NCI-H2029 treated with DMSO at 0.1 percent for 48 hours (cell line): ENCODE measurements at regions not wholly inside any gene's neighbourhood (a gene's known extent, or its start where the extent isn't known, plus 50 kb on each side); places are given as distances from the start of the nearest gene placed in this dataset.

Experiments used
- DNase-seq: peaks from one replicate; lab custom pipeline; 2025; lab: John Stamatoyannopoulos, UW

DNA sequence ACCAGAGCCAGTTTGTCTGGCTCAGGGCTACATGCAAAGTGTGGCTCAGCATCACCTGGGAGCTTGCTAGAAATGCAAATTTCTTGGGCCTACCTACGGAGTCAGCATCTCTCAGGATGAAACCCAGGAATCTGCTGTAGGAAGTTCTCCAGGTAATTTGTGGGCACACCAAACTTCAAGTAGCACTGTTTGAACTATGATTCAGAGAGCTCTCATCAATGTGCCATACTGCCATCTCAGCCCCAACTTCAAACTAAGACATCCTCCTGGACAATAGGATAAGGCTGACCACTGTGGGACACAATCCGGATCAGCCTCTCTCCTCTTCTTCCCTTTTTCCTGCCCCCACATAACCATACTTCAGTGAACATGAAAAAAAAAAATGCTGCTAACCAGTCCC is 374.5 kb downstream of the METTL15 start:
- no peak for DNase-seq

DNA sequence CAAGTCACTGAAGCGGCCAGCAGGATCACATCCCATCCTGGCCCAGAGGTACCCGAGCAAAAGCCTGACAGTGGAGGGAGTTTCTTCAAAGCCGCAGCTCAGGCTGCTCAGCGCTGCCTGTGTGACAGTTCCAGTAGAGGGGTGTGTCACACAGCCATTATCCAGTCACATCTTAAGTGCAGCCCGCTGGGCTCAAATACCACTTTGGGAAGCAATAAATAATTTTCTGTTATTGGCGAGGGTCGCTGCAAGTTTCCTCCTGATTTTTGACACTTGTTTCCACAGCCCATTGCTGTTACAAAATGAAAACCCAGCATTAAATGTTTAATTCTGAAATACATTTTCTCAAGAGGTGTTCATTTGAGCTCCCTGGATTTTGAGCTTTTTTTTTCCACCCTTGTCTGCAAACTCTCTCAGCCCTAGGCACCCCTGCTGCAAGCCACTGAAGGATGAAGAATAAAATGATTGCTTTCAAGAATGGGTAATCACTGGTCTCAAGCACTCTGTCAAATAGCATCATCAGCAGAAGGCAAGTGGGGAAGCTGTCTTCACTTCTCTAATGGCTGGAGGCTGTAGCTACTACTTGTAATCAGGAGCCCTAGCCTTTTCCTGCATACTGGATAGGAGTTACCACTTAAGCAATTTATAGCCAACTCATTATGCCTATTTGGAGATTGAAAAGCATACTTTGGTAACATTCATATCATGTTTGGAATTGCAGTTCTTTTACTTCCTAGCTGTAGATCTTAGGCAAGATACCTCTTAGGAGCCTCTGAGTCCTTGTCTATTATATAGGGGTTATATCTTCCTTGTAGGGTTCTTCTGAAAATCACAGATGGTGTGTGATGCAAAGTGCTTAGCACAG is 373.7 kb downstream of the METTL15 start:
- DNase-seq, result no peak

DNA sequence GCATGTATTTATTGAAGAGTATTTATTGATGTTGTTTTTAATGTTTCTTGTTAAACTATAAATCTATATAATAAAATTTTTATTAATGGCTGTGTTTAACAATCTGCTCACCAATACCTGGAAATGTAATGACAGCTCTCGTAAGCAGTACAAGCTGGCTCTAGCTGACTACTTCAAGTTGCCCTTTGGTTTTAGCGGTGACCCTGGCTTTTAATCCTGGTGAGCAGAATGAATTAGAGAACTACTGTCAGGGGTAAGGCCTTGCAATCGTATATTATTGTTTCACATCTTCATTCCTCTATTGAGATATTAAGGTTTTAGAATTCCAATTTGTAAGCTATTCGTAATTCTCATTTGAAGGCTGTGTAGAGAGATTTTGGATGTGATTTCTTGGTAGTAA is 372.2 kb downstream of the METTL15 start:
- no peak for DNase-seq

DNA sequence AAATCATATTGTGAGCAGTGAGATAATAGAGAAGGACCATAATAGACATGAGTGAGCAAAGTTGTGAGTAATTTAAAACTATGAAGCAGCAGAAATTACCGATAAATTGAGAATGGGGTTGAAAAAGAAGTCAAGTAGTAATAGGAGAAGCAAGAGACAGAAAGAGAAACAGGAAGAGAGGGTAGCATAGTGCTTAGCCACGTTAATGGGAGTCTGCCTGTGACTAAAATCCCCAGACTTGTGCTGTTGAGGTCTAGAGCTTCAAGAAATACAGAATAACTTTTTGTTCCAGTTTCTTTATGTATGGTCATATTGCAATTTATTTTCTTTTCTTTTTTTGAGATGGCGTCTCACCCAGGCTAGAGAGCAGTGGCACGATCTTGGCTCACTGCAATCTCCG is 368.7 kb downstream of the METTL15 start:
- no peak for DNase-seq

DNA sequence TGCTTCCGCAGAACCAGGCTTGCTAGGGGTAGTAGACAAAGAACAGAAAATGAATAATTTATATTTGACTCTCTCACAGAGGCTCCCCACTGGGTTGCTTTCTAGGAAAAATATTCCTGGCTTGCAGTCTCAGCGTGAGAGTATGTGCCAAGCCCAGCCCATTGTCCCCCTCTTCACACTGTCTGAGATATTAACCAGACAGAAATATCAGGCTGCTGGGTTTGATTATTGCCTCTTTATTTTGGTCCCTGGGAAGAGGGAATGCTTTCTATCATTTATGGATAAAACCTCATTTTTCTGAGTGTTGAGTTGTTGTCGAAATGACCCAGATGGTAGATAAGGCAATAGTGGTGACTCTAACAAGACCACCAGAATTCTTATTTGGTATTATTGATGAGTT is 367.9 kb downstream of the METTL15 start:
- no peak for DNase-seq

DNA sequence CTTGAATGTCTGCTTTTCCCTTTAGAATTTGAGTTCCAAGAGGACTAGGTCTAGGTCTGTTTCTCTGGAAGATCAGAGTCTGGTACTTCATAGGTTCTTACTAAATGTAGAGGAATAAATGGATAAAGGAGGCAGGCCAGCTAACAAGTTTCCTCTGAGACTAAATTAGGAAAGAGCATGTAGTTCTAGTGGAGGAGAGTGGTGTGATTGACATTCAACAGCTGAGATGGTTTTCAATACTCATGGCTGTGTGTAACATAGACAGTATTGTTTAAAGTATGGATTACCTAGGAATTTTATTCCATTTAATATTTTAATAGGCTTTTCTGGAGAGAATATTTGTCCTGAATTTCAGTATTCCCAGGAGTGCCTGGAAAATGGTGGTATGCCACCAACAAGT is 364.7 kb downstream of the METTL15 start:
- no peak for DNase-seq

DNA sequence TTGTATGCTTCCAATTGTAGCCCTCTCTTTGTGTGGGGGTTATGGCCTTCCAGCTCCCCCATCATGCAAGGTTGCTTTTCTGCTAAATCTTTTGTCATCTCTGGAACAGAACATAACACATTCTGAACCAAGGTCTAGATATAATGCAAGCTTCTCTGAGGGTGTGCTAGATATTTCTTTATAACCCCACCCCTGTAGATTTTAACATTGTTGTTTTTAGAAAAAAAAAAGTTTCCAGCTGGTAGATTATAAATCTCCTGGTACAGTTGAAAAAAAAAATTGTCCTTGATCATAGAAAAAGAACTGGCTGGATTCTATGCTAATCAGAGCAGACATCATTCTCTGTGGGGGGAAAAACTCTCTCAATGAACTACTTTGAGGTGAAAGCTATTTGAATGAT is 363.3 kb downstream of the METTL15 start:
- no peak for DNase-seq

DNA sequence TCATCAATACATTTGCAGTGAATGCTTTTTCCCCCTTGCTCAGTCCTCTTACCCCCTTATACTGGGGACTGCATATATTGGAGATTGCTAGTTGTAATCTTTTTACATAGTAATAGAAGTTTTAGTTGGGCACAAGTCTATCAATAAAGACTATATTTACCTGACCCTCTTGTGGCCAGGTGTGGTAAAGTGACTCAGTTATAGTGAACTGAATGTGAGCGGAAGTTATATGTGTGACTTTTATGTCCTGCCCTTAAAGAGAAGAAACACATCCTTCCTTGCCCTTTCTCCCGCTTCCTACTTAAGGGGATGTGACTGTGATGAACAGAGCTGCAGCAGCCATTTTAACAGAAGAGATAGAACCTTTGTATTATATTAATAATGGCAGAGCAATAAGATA is 362.0 kb downstream of the METTL15 start:
- DNase-seq, result no peak

DNA sequence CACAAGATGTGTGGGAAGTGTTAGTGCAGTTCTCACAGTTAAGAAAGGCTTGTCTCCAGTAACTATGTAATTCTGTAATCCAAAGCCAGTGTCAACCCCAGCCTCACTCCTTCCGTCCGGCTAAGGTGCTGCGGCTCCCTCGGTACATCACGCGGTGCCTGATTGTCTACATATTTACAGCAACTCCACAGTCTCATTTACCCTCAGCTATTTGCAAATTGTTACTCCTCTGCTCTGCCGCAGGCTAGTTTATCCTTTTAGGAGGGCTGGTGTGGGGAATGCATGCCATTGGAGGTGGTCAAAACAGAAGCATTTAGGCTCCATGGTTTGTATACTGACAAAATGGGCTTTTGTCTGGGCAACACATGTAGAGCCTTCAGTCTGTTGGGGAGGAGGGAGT is 358.3 kb downstream of the METTL15 start:
- DNase-seq, result no peak

DNA sequence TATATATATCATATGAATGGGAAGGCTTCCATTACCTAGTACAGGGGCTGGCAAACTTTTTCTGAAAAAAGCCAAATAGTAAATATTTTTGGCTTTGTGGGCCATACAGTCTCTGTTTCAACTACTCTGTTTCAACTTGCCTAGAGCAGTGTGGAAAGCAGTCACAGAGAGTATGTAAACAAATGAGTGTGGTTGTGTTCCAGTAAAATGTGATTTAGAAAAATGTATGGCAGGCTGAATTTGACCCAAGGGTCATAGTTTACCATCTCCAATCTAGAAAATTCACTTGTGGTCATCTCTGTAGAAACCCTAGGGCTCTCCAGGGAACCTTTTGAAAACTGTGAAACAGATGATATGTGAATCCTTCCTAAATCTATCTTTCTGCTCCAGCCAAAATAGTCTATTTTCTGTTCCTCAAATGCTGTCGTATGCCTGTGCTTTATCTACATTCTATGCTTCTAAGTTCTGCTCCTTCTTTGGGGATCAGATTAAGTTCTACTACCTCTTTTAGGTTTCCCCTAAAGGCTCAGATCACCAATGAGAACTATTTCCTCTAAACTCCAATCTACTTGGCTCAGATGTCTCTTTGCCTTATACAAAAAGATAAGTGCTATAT is 356.2 kb downstream of the METTL15 start:
- no peak for DNase-seq

DNA sequence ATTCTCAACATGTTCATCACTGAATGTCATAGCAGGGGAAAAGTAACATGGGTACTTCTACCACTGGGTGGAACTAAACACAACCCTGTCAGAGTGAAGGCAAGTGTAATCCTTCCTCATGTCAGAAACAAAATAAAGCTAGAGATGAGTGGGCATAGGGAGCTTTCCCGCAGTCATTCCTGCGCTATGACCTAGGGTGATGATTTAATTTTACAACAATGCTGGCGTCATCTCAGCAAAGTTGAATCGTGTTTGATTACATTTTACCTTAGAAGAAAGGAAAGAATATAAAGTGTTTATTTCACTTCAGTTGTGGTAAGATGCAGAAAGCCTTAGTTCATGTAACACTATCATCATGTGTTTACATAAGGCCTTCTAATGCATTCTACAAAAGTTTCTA is 355.6 kb downstream of the METTL15 start:
- no peak for DNase-seq

DNA sequence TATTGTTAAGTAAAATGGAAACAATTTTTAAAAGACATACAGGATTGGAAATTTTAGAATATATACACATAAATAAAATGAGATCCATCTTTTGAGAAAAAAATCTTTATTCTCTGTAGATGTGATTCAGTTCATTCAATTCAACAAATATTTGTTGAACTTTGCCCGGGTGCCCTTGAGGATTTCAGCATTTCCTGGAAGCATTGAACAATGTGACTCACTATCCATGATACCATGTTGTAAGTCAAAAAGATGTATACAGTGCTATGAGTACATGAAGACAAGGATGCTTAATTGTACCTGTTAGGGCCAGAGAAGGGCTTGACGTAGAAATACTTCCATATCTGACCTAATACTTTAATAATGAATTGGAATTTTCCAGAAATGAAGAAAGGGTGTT is 353.7 kb downstream of the METTL15 start:
- DNase-seq, result no peak

DNA sequence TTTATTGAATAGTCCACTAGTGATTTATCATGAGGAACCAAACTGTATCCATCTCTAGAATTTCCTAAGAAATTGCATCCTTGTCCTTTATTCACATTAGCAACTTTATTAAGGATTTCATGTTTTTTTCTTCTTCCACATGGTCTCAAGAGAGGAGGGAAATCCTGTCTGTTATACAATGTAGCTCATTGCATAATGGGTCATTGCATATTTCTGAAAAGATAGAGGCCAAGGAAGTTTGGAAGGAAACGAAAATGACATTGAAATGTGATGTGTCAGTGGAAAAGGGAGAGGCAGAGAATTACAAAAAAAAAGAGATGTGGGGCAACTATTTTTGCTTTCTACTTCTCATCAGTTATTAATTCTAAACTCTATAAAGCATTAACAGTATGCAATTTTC is 353.1 kb downstream of the METTL15 start:
- DNase-seq, result no peak

DNA sequence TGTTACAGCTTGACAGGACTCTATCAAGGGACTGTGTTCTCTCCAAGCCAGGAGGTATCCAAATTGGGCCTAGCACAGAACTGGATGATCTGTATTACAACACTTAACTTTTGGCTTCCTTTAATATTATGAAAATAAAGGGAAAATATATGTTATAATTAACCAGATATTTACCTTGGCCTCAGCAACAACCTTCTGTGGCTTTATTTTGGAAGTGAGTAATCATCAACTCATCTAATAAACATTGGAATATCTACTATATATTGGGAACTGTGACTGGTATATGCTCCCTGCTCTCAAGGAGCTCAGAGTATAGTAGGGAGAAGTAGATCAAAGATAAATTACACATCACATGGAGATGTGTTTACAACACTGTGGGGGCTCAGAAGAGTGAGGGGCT is 352.2 kb downstream of the METTL15 start:
- no peak for DNase-seq

DNA sequence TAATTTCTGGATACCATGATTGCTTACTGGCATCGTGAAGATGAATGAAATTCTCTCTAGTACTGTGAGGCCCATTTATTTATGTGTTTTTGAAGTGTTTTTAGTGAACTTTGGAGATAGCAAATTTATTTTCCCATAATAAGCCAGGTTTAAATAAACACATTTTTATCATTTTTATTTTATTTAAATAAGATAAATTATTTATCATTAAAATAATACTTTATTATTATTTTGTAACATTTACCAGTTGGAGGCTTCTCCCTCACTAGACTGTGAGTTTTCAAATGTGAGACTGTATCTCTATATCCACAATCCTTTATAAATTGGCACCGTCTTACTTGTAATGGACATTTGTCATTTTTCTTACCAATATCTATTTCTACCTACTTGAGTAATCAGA is 351.7 kb downstream of the METTL15 start:
- no peak for DNase-seq

DNA sequence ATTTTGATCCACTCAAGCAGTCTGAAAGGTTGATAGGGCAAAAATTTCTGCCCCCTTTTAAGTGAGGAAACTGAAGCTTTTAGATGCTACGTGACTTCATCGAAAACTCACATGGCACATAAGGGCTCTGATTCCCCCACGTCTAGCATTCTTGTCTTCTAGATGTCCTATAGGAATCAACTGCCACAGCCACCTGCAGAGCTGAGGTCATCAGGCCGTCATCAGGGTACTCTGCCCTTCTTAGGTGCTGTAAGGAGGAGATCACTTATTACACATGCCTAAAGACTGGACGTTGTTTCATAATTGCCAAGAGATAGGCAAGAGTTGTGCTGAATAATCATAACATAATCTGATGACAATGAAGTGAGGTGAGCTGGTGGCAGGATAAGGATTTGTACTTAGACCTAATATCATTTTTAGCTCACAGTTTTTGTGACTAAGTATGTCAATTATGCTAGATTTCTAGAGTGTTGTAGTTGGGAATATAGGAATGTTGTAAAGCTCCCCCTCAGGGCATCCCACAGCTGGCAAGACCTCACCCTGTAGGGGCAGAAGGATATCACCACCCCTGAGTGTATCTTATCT is 349.4 kb downstream of the METTL15 start:
- no peak for DNase-seq

DNA sequence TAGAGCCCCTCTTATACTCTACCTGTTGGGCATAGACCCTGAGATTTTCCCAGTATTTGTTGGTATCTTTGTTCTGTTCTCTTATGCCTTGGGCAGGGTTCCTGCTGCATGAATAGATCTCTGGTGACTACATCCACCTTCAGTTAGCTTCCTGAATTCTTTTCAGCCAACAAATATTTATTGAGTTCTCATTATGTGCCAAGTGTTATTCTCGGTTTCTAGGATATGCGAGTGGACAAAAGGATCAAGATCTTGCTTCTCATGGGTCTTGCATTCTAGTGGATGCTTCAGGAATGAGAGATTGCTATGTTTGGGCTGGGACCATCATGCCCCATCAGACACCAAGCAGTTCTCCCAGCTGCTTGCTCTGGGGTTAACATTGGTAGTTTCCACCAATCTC is 340.0 kb downstream of the METTL15 start:
- DNase-seq, result no peak

DNA sequence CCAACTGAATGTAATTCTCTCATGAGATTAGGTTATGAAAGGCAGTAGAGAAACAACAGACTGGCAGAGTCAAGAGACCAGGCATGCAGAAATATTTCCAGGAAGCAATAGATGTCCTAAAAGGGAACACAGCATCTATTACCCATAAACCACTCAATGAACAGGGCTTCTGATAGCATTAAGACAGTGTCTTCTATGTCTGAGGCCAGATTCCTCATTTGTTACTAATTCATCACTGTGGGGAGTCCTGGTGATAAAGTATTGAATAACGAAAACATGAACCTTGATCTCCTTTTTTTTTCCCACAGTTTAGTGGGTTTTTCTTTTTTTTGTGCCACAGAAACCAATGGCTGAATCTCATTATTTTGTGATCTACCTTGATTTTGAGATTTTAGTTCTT is 339.0 kb downstream of the METTL15 start:
- DNase-seq, result no peak

DNA sequence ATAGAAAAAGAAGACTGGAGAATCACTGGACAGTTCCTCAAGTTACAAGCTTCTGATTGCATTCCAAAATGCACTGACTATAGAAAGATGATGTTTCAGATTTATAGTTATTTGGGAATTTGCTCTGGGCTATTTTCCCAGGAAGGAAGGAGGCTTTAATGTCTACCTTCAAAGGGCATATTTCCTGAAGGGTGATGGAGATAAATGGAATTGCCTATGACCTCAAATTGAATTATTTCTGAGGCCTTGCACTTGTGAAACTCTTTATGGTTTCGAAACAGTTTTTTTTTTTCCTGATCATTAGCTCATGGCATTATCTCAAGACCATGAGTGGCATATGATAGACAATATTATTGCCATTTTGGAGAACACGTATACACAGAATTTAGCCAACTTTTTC is 333.9 kb downstream of the METTL15 start:
- DNase-seq, result no peak

DNA sequence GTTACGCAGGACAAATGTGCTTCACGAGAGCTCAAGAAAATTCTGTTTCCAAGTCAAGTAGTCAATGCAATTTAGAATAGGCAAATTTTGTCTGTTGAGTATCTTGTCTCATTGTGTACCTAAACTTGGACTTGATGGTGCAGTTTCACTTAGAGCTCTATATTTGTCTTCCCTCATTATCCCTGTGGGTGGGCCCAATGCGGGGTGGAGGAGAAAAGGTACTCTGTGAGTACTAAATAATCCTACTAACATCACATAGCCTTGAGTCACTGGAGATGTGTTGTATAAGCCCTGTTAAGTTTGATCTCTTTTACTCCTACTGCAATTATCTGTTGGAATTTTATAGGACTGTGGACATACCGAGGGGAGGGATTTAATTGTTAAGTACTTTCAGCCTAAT is 331.2 kb downstream of the METTL15 start:
- no peak for DNase-seq

DNA sequence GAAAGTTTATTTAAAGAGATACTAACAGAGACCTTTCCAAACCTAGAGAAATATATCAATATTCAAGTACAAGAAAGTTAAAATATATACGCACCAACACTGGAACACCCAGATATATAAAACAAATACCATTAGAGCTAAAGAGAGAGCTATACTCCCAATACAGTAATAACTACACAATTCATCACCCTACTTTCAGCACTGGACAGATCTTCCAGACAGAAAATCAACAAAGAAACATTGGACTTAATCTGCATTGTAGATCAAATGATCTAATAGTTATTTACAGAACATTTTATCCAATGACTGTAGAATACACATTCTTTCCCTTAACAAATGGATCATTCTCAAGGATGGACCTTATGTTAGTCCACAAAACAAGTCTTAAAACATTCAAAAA is 311.9 kb downstream of the METTL15 start:
- DNase-seq, result no peak

DNA sequence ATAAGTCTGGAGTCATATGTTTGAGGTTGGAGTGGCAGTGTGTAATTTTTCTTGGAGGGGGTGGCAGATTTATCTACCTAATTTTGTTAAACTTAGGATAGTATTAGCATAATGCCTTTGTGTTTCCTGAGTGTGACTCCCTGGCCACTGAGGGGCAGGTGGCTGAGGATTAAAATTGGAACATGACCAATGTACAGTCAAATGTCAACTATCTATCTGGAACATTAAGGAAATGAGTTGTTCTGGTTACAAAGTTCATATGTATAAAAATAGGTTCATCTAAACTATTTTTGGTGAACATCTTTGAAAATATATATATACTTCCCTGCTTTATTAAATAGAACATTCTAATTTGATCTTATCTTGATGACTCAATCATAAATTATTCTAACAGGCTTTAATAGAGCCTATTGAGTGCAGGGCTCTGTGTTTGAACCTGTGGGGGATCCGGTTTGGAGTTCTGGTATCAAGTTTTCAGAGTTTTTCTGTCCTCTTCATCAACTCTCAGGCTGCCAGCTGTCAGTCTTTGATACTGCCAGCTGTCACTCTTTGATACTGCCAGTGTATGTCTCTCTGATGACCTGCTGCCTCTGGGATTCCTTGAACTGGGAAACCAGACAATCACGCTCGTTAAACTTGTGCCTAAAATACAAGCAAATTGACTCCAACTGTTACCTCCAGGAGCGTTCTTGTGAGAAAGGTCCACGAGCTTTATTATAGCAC is 309.6 kb downstream of the METTL15 start:
- no peak for DNase-seq

DNA sequence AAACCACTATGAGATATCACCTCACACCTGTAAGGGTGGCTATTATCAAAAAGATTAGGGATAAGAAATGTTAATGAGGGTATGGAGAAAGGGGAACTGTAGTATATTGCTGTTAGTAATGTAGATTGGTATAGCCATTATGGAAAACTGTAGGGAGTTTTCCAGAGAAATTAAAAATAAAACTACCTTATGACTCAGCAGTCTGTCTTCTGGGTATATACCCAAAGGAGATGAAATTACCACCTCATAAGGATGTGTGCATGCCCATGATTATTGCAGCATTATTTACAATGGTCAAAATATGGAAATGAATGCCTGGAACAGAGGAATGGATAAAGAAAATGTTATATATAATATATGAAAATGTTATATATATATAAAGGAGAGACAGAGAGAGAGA is 303.8 kb downstream of the METTL15 start:
- no peak for DNase-seq
